Astrocyte (in vitro differentiated cells and primary cell): ENCODE measurements at regions not wholly inside any gene's neighbourhood (a gene's known extent, or its start where the extent isn't known, plus 50 kb on each side); places are given as distances from the start of the nearest gene placed in this dataset.

Source experiments
- DNase-seq: peaks from one replicate; pipeline ENCODE4 v3.0.0-alpha.2; 2010; ENCODE audit warnings: low read depth
- FAIRE-seq: peaks from 2 replicates; lab custom pipeline; 2011; peaks lifted over from hg19 to GRCh38; lab: Jason Lieb, UNC
- H2AFZ ChIP-seq: 2 replicates; pipeline ENCODE4 v1.6.0; 2012; ENCODE audit warnings: low read depth, low read length, inconsistent platforms
- H3K27ac ChIP-seq: 2 replicates; pipeline ENCODE4 v1.5.1; 2011; ENCODE audit warnings: low read depth, low read length, inconsistent platforms
- H3K27me3 ChIP-seq: 2 replicates; pipeline ENCODE4 v1.6.0; 2011; ENCODE audit warnings: low read length, inconsistent platforms; ENCODE audit not compliant: insufficient read depth
- H3K36me3 ChIP-seq: 2 replicates; pipeline ENCODE4 v1.5.1; 2011; ENCODE audit warnings: low read length, inconsistent platforms; ENCODE audit not compliant: insufficient read depth
- H3K4me1 ChIP-seq: 2 replicates; pipeline ENCODE4 v1.5.1; 2011; ENCODE audit warnings: low read length, inconsistent platforms; ENCODE audit not compliant: insufficient read depth
- H3K4me2 ChIP-seq: 2 replicates; pipeline ENCODE4 v1.6.0; 2012; ENCODE audit warnings: low read length, inconsistent platforms
- H3K4me3 ChIP-seq: 2 replicates; pipeline ENCODE4 v1.5.1; 2011; ENCODE audit warnings: low read depth, mild to moderate bottlenecking, low read length, inconsistent platforms; ENCODE audit not compliant: insufficient read depth
- H3K79me2 ChIP-seq: 2 replicates; pipeline ENCODE4 v1.6.0; 2012; ENCODE audit warnings: mild to moderate bottlenecking, low read length, inconsistent platforms; ENCODE audit not compliant: insufficient read depth
- H3K9ac ChIP-seq: 2 replicates; pipeline ENCODE4 v1.6.0; 2012; ENCODE audit warnings: mild to moderate bottlenecking, low read length, inconsistent platforms
- H3K9me3 ChIP-seq: 2 replicates; pipeline ENCODE4 v1.5.1; 2012; ENCODE audit warnings: low read depth, mild to moderate bottlenecking, low read length, inconsistent platforms; ENCODE audit not compliant: insufficient read depth
- H4K20me1 ChIP-seq: 2 replicates; pipeline ENCODE4 v1.6.0; 2012; ENCODE audit warnings: low read length, inconsistent platforms; ENCODE audit not compliant: insufficient read depth
- H3K27ac Mint-ChIP-seq: one replicate; pipeline ENCODE4 v1.8.0; 2021; ENCODE audit warnings: mild to moderate bottlenecking, mixed read lengths; ENCODE audit not compliant: unreplicated experiment
- H3K27me3 Mint-ChIP-seq: one replicate; pipeline ENCODE4 v1.8.0; 2021; ENCODE audit warnings: low read depth, mixed read lengths; ENCODE audit not compliant: unreplicated experiment
- H3K36me3 Mint-ChIP-seq: one replicate; pipeline ENCODE4 v1.8.0; 2021; ENCODE audit warnings: low read depth, mixed read lengths; ENCODE audit not compliant: unreplicated experiment
- H3K4me1 Mint-ChIP-seq: one replicate; pipeline ENCODE4 v1.8.0; 2021; ENCODE audit warnings: low read depth, mixed read lengths; ENCODE audit not compliant: unreplicated experiment
- H3K4me3 Mint-ChIP-seq: one replicate; pipeline ENCODE4 v1.8.0; 2021; ENCODE audit warnings: mild to moderate bottlenecking, moderate library complexity, mixed read lengths; ENCODE audit not compliant: unreplicated experiment
- H3K9me3 Mint-ChIP-seq: one replicate; pipeline ENCODE4 v1.8.0; 2021; ENCODE audit warnings: mild to moderate bottlenecking, mixed read lengths; ENCODE audit not compliant: unreplicated experiment
- EZH2 ChIP-seq: IDR thresholded peaks from 2 replicates; pipeline ENCODE4 v1.6.1; 2012; ENCODE audit warnings: mild to moderate bottlenecking, low read length, inconsistent platforms; ENCODE audit not compliant: insufficient read depth
- TF ChIP-seq, protein P1 (sequence below): IDR thresholded peaks from 2 replicates; pipeline ENCODE4 v1.5.1; 2011; ENCODE audit warnings: low read depth, mild to moderate bottlenecking, inconsistent platforms, low read length, moderate library complexity; ENCODE audit not compliant: insufficient read depth

DNA sequence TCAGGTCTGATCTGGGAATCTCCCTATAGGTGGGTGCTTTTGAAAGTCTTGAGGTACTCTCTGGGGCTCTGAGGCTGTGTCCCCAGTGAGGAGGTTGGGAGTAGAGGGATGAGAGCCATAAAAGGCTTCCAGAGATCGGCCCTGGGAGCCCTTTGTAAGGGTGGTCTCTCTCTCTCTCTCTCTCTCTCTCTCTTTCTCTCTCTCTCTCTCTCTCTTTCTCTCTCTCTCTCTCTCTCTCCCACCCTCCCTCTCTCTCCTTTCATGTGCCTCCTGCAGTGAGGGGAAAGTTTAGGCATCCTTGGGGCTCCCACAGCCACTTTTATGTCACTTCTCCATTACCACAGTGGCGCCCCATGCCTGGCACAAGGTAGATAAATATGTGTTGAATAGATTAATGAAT, 271.3 kb upstream of the N4BP1 start:
- H3K4me3 Mint-ChIP-seq = no peak overlapping the region
- Histone ChIP-seq H3K9me3 (peaks cover 5% of the 10 kb centered on the region), H3K27me3 (no peaks in the 10 kb centered on the region), H4K20me1 (no peaks in the 10 kb centered on the region), H3K4me3 (no peak overlapping the region), H3K4me2 (no peak overlapping the region), H3K9ac (no peak overlapping the region), H2AFZ (no peak overlapping the region), H3K36me3 (no peaks in the 10 kb centered on the region), H3K27ac (no peak overlapping the region), H3K79me2 (no peaks in the 10 kb centered on the region), H3K4me1 (no peaks in the 10 kb centered on the region)
- DNase-seq = no peak
- TF ChIP-seq EZH2 = no peak
- TF ChIP-seq, protein P1, sequence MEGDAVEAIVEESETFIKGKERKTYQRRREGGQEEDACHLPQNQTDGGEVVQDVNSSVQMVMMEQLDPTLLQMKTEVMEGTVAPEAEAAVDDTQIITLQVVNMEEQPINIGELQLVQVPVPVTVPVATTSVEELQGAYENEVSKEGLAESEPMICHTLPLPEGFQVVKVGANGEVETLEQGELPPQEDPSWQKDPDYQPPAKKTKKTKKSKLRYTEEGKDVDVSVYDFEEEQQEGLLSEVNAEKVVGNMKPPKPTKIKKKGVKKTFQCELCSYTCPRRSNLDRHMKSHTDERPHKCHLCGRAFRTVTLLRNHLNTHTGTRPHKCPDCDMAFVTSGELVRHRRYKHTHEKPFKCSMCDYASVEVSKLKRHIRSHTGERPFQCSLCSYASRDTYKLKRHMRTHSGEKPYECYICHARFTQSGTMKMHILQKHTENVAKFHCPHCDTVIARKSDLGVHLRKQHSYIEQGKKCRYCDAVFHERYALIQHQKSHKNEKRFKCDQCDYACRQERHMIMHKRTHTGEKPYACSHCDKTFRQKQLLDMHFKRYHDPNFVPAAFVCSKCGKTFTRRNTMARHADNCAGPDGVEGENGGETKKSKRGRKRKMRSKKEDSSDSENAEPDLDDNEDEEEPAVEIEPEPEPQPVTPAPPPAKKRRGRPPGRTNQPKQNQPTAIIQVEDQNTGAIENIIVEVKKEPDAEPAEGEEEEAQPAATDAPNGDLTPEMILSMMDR = no peak
- H3K36me3 Mint-ChIP-seq = no peaks in the 10 kb centered on the region
- FAIRE-seq = no peak
- no peak overlapping the region for H3K27ac Mint-ChIP-seq
- no peaks in the 10 kb centered on the region for H3K4me1 Mint-ChIP-seq
- peaks cover 22% of the 10 kb centered on the region for H3K27me3 Mint-ChIP-seq
- H3K9me3 Mint-ChIP-seq = peaks cover 5% of the 10 kb centered on the region

DNA sequence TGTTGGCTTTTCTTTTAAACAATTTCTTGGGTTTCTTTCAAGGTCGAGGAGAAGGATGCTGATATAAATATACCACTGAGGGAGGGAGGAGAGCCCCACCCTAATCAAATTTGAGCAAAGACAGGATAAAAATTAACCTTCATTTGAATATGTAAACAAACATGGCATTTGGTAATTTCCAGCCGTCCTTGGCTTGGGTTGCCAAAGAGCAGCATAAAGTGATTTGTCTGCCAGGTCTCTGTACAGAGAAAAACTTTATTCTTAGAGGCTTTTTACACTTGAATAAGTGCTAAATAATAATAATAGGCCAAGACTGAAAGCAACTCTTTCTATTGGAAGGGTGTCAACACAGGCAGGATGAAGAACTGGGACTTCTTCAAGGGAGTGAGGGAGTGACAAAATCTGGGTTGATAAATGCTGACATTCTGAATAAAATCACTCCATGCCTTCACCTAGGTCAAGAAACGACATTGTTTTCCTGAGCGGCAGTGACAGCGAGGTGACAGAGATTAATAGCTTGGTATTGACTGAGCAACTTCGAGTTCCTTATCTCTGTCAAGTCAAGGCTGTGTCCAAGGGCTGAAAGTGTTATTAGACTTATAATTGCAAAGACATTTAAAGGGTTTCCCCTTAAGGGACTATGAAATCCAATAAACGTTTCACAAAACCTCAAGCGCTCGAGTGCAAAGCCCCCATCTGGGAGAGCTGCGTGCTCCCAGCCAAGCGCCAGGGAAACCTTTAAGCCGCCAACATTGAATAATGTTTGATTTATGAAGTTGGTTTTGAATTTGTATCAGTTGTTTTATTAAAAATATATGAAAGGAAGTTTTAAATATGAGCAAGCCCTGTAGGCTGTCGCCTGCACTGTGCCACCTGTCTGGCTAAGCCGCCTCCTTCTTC, 269.5 kb upstream of the N4BP1 start:
- no peak for DNase-seq
- H3K9ac ChIP-seq = no peak overlapping the region
- FAIRE-seq = no peak
- H3K4me3 ChIP-seq = no peak overlapping the region
- no peaks in the 10 kb centered on the region for H3K4me1 Mint-ChIP-seq
- H3K9me3 ChIP-seq = peaks cover 3% of the 10 kb centered on the region
- no peaks in the 10 kb centered on the region for H3K36me3 ChIP-seq
- no peaks in the 10 kb centered on the region for H3K4me1 ChIP-seq
- H3K27ac Mint-ChIP-seq = no peak overlapping the region
- no peaks in the 10 kb centered on the region for H3K79me2 ChIP-seq
- H3K27me3 ChIP-seq = no peaks in the 10 kb centered on the region
- no peak overlapping the region for H2AFZ ChIP-seq
- no peak for TF ChIP-seq EZH2
- TF ChIP-seq, protein P1 = no peak
- no peak overlapping the region for H3K27ac ChIP-seq
- H3K9me3 Mint-ChIP-seq = peaks cover 5% of the 10 kb centered on the region
- H4K20me1 ChIP-seq = no peaks in the 10 kb centered on the region
- no peak overlapping the region for H3K4me3 Mint-ChIP-seq
- no peaks in the 10 kb centered on the region for H3K36me3 Mint-ChIP-seq
- H3K27me3 Mint-ChIP-seq = peaks cover 27% of the 10 kb centered on the region
- no peak overlapping the region for H3K4me2 ChIP-seq

- H3K27me3 Mint-ChIP-seq = peaks cover 21% of the 10 kb centered on the region
- no peak overlapping the region for H3K4me2 ChIP-seq
- peaks cover 2% of the 10 kb centered on the region for H3K9me3 Mint-ChIP-seq
- H3K9me3 ChIP-seq = peaks cover 3% of the 10 kb centered on the region
- H4K20me1 ChIP-seq = no peaks in the 10 kb centered on the region
- no peaks in the 10 kb centered on the region for H3K36me3 Mint-ChIP-seq
- H3K79me2 ChIP-seq = no peaks in the 10 kb centered on the region
- no peak overlapping the region for H3K27ac ChIP-seq
- no peaks in the 10 kb centered on the region for H3K36me3 ChIP-seq
- H3K27ac Mint-ChIP-seq = no peak overlapping the region
- H3K4me3 Mint-ChIP-seq = no peak overlapping the region
- FAIRE-seq = no peak
- no peak overlapping the region for H3K9ac ChIP-seq
- H2AFZ ChIP-seq = no peak overlapping the region
- H3K27me3 ChIP-seq = no peaks in the 10 kb centered on the region
- DNase-seq = no peak
- no peaks in the 10 kb centered on the region for H3K4me1 ChIP-seq
- no peaks in the 10 kb centered on the region for H3K4me1 Mint-ChIP-seq
- no peak for TF ChIP-seq EZH2
- TF ChIP-seq, protein P1 = no peak
- no peak overlapping the region for H3K4me3 ChIP-seq
Measured at GRCh38 chr16:48877946-48878345, 268.0 kb upstream of the N4BP1 start.
